ENCODE measurements at regions not wholly inside any gene's neighbourhood (a gene's known extent, or its start where the extent isn't known, plus 50 kb on each side); places are given as distances from the start of the nearest gene placed in this dataset.

DNA sequence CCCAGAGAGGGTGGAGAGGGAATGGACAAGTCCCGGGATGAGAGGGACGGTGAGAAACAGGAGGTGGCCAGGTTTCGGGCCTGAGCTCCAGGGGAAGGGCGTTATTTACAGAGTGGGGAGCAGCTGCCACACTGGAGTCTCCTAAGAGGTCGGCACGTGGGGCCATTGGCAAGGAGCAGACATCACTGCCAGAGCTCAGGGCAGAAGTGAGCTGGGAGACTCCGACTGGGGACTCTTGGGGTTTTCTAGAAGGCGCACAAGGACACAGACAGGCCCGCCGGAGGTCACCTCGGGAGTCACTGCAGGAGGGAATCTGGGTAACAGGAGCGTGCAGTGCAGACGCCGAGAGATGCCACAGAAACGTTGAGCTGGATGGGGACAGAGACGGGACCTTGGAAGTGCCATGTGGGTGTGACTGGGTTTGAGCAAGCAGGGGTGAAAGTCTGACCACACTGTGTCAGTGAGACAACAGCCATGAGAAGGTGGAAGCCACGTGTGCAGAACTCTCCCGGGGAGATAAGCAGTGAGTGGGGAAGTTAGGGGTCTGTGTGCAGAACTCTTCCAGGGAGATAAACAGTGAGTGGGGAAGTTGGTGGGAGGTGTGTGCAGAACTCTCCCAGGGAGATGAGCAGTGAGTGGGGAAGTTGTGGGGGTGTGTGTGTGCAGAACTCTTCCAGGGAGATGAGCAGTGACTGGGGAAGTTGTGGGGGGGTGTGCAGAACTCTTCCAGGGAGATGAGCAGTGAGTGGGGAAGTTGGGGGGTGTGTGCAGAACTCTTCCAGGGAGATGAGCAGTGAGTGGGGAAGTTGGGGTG, 187.5 kb downstream of the SHANK2 start:
- H3K4me3 ChIP-seq (ENCODE audit: low read depth, low read length) = no peak overlapping the region
- H3K36me3 ChIP-seq (ENCODE audit: control insufficient read depth, insufficient read depth, low read length) = no peaks in the 10 kb centered on the region
- no peak overlapping the region for H3K27ac ChIP-seq (ENCODE audit: low read depth, low read length)
- no peaks in the 10 kb centered on the region for H3K4me1 ChIP-seq (ENCODE audit: control insufficient read depth, insufficient read depth, low read length)
- H3K9me3 ChIP-seq (ENCODE audit: control insufficient read depth, insufficient read depth, low read depth, low read length) = peaks cover 8% of the 10 kb centered on the region; the same call in 1 of the 2 replicates
- H3K9ac ChIP-seq (ENCODE audit: low read length) = no peak overlapping the region
- no peaks in the 10 kb centered on the region for H3K27me3 ChIP-seq (ENCODE audit: control insufficient read depth, insufficient read depth, low read length)

DNA sequence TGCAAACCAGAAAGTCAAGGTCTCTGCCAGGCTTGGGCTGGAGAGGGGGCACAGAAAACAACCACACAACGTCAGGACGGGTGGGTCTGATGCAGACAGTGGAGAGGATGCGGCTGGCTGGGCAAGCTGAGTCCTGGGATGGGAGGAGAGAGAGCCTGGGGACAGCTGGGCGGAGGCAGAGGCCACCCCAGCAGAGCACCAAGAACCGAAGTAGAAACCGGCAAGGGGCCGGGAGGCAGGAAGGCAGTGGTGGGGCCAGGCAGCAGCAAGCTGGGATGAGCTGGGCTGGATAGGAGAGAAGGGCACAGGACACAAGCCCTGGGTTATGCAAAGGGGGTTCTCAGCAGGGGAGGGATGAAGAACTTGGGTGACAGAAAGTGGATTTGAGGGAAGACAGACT, 188.2 kb downstream of the SHANK2 start:
- H3K36me3 ChIP-seq (ENCODE audit: control insufficient read depth, insufficient read depth, low read length) = no peaks in the 10 kb centered on the region
- H3K9ac ChIP-seq (ENCODE audit: low read length) = no peak overlapping the region
- H3K27me3 ChIP-seq (ENCODE audit: control insufficient read depth, insufficient read depth, low read length) = no peaks in the 10 kb centered on the region
- no peak overlapping the region for H3K27ac ChIP-seq (ENCODE audit: low read depth, low read length)
- H3K9me3 ChIP-seq (ENCODE audit: control insufficient read depth, insufficient read depth, low read depth, low read length) = peaks cover 8% of the 10 kb centered on the region; the same call in 1 of the 2 replicates
- no peaks in the 10 kb centered on the region for H3K4me1 ChIP-seq (ENCODE audit: control insufficient read depth, insufficient read depth, low read length)
- H3K4me3 ChIP-seq (ENCODE audit: low read depth, low read length) = no peak overlapping the region

DNA sequence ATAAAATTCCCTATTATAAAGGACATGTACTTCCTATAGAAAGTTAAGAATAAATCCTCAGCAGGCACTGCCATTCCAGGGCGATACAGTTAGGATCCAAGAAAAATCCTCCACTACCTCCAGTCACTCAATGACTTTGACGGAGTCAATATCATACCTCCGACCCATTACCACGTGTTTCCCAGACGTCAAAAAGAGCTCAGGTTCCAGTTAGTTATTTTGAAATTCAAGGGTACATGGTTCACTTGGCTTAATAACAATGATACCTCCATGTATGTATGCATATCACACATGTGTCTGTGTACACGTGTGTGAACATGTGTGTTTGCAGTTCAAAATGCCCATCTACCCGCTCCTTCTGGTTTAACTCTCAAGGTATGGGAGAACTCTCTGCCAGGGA, 189.2 kb downstream of the SHANK2 start:
- no peaks in the 10 kb centered on the region for H3K4me1 ChIP-seq (ENCODE audit: control insufficient read depth, insufficient read depth, low read length)
- H3K27me3 ChIP-seq (ENCODE audit: control insufficient read depth, insufficient read depth, low read length) = no peaks in the 10 kb centered on the region

DNA sequence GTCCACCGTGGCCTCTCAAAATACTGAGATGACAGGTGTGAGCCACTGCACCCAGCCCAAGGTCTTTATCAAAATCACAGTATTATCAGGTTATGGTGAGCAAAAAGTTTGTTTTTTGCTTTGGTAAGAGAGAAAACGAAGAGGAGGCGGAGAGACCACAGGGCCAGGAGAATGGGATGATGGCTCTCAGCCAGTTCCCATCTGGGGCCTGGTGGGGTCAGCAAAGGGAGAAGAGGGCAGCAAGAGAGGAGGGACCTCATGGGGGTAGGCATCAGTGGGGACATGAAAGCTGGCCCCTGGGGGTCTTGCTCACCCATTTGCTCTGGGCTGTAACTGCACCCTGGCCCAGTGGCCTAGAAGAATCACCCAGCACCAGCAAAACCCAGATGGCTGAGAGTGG, 190.2 kb downstream of the SHANK2 start:
- no peak overlapping the region for H3K4me3 ChIP-seq (ENCODE audit: low read depth, low read length)
- no peaks in the 10 kb centered on the region for H3K9me3 ChIP-seq (ENCODE audit: control insufficient read depth, insufficient read depth, low read depth, low read length)
- H3K27me3 ChIP-seq (ENCODE audit: control insufficient read depth, insufficient read depth, low read length) = no peaks in the 10 kb centered on the region
- H3K27ac ChIP-seq (ENCODE audit: low read depth, low read length) = no peak overlapping the region
- no peaks in the 10 kb centered on the region for H3K4me1 ChIP-seq (ENCODE audit: control insufficient read depth, insufficient read depth, low read length)
- H3K36me3 ChIP-seq (ENCODE audit: control insufficient read depth, insufficient read depth, low read length) = no peaks in the 10 kb centered on the region
- H3K9ac ChIP-seq (ENCODE audit: low read length) = no peak overlapping the region

More for the DNA sequence above, 189.2 kb downstream of the SHANK2 start:
- H3K4me3 ChIP-seq (ENCODE audit: low read depth, low read length) = no peak overlapping the region
- no peaks in the 10 kb centered on the region for H3K9me3 ChIP-seq (ENCODE audit: control insufficient read depth, insufficient read depth, low read depth, low read length)
- H3K36me3 ChIP-seq (ENCODE audit: control insufficient read depth, insufficient read depth, low read length) = no peaks in the 10 kb centered on the region
- H3K9ac ChIP-seq (ENCODE audit: low read length) = no peak overlapping the region
- no peak overlapping the region for H3K27ac ChIP-seq (ENCODE audit: low read depth, low read length)

DNA sequence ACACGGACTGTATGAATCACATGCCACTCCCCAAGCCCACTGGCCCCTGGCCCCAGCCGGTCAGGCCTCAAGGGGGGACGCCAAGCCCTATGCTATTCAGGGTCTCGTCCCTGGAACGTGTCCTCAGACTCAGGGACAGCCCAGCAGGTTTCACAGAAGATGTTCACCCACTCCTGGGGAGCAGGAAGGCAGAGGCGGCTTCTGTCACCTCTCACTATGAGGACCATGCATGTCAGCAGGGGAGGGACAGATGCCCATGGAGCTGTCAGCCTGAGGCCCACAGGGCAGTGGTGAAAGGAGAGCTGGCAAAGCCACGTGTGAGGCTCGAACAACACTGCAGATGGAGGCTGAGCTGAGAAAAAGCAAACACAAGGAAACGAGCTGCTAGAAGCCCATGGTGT, 192.0 kb downstream of the SHANK2 start:
- no peaks in the 10 kb centered on the region for H3K9me3 ChIP-seq (ENCODE audit: control insufficient read depth, insufficient read depth, low read depth, low read length)
- H3K9ac ChIP-seq (ENCODE audit: low read length) = no peak overlapping the region
- H3K27ac ChIP-seq (ENCODE audit: low read depth, low read length) = no peak overlapping the region
- no peaks in the 10 kb centered on the region for H3K27me3 ChIP-seq (ENCODE audit: control insufficient read depth, insufficient read depth, low read length)
- peaks cover 4% of the 10 kb centered on the region; the same call in 1 of the 2 replicates for H3K36me3 ChIP-seq (ENCODE audit: control insufficient read depth, insufficient read depth, low read length)
- no peak overlapping the region for H3K4me3 ChIP-seq (ENCODE audit: low read depth, low read length)
- no peaks in the 10 kb centered on the region for H3K4me1 ChIP-seq (ENCODE audit: control insufficient read depth, insufficient read depth, low read length)

DNA sequence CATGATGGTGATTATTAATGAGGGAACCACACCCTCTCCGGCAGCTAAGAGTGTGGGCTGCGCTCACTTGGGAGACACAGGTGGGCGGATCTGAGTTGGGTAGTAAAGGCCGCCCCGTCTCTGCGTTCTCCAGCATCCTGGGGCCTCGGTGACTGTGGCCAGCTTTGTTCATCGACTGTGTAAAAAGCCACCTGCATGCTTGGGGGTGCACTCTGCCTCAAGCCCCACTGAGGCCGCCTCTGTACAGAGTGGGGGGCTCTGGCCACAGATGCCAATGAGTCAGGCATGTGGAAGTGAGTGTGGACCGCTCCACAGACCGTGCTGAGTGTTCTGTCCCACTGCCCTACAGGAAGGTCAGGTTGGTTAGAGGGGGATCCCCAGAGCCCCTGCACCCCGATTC, 192.7 kb downstream of the SHANK2 start:
- Histone ChIP-seq H3K27ac (ENCODE audit: low read depth, low read length) (no peak overlapping the region), H3K4me1 (ENCODE audit: control insufficient read depth, insufficient read depth, low read length) (no peaks in the 10 kb centered on the region), H3K4me3 (ENCODE audit: low read depth, low read length) (no peak overlapping the region), H3K9ac (ENCODE audit: low read length) (no peak overlapping the region), H3K27me3 (ENCODE audit: control insufficient read depth, insufficient read depth, low read length) (no peaks in the 10 kb centered on the region), H3K9me3 (ENCODE audit: control insufficient read depth, insufficient read depth, low read depth, low read length) (no peaks in the 10 kb centered on the region), H3K36me3 (ENCODE audit: control insufficient read depth, insufficient read depth, low read length) (peaks cover 4% of the 10 kb centered on the region; the same call in 1 of the 2 replicates)

DNA sequence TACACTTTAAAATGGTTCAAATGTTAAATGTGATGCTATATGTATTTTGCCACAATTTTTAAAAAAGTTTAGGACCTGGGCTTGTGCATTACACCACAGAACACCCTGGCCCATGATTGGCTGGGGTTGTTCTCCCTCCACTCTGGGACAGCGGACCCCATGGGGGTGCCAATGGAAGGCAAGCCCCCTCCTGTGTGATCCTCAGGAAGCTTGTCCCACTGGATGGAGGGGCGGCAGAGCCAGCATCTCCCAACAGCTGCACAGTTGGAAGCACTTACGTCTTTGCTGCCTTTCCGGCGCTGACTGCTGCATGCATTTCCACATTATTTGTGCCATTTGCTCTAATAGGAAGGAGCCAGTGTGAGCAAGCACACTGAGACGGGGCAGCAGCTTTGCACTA, 196.5 kb downstream of the SHANK2 start:
- no peak overlapping the region for H3K27ac ChIP-seq (ENCODE audit: low read depth, low read length)
- peaks cover 4% of the 10 kb centered on the region; the same call in 1 of the 2 replicates for H3K36me3 ChIP-seq (ENCODE audit: control insufficient read depth, insufficient read depth, low read length)
- H3K9ac ChIP-seq (ENCODE audit: low read length) = no peak overlapping the region
- no peaks in the 10 kb centered on the region for H3K4me1 ChIP-seq (ENCODE audit: control insufficient read depth, insufficient read depth, low read length)
- no peaks in the 10 kb centered on the region for H3K9me3 ChIP-seq (ENCODE audit: control insufficient read depth, insufficient read depth, low read depth, low read length)
- H3K27me3 ChIP-seq (ENCODE audit: control insufficient read depth, insufficient read depth, low read length) = no peaks in the 10 kb centered on the region
- no peak overlapping the region for H3K4me3 ChIP-seq (ENCODE audit: low read depth, low read length)
